ENCODE measurements at regions not wholly inside any gene's neighbourhood (a gene's known extent, or its start where the extent isn't known, plus 50 kb on each side); places are given as distances from the start of the nearest gene placed in this dataset.
"Not testable (repeated sequence)": the region's sequence is repeated elsewhere in the genome, so short reads cannot be mapped to it uniquely, and the experiment has no call there.

- TF ChIP-seq ATF7 (IDR thresholded peaks at IDR 0.05) (peak; percentile 14; the same call in 1 of the 2 replicates), HMG20B (CRISPR knock-in tag; conservative IDR thresholded peaks at IDR 0.05) (0 out of 2 replicates have a peak, but pooled peaks have one; percentile 28), RXRB (CRISPR knock-in tag; IDR thresholded peaks at IDR 0.05; ENCODE audit: borderline replicate concordance) (peak; percentile 91), CBX5 (CRISPR knock-in tag; IDR thresholded peaks at IDR 0.05; ENCODE audit: borderline replicate concordance) (0 out of 2 replicates have a peak, but pooled peaks have one; percentile 40), MIER3 (CRISPR knock-in tag; IDR thresholded peaks at IDR 0.05; ENCODE audit: borderline replicate concordance) (peak; percentile 66; the same call in 1 of the 2 replicates), ZNF263 (CRISPR knock-in tag; IDR thresholded peaks at IDR 0.05) (peak; percentile 55; the same call in 1 of the 2 replicates), ELF3 (CRISPR knock-in tag; IDR thresholded peaks at IDR 0.05) (peak; percentile 67), ZMYM3 (CRISPR knock-in tag; IDR thresholded peaks at IDR 0.05) (peak; percentile 70), CREB1 (IDR thresholded peaks at IDR 0.05) (peak; percentile 41; the same call in 1 of the 2 replicates), HMG20A (CRISPR knock-in tag; IDR thresholded peaks at IDR 0.05; ENCODE audit: borderline replicate concordance) (peak; percentile 77; the same call in 1 of the 2 replicates), KMT2A (CRISPR knock-in tag; IDR thresholded peaks at IDR 0.05) (0 out of 2 replicates have a peak, but pooled peaks have one; percentile 37), RCOR2 (CRISPR knock-in tag; IDR thresholded peaks at IDR 0.05) (peak; percentile 58; the same call in 1 of the 2 replicates), HNF4A (CRISPR knock-in tag; IDR thresholded peaks at IDR 0.05) (peak; percentile 18; the same call in 1 of the 2 replicates), ZBED4 (CRISPR knock-in tag; IDR thresholded peaks at IDR 0.05; ENCODE audit: borderline replicate concordance) (0 out of 2 replicates have a peak, but pooled peaks have one; percentile 22), ZFX (CRISPR knock-in tag; IDR thresholded peaks at IDR 0.05; ENCODE audit: low read depth) (peak; percentile 34; the same call in 1 of the 2 replicates), FOXA1 (CRISPR knock-in tag; IDR thresholded peaks at IDR 0.05) (peak; percentile 17; the same call in 1 of the 2 replicates), ERF (CRISPR knock-in tag; IDR thresholded peaks at IDR 0.05) (peak; percentile 48; the same call in 1 of the 2 replicates)
- not testable (repeated sequence) for TF ChIP-seq ATF7 (CRISPR knock-in tag; IDR thresholded peaks at IDR 0.05); CREB1 (CRISPR knock-in tag; IDR thresholded peaks at IDR 0.05); FOXA1 (IDR thresholded peaks at IDR 0.05)
- TF ChIP-seq, protein P1, sequence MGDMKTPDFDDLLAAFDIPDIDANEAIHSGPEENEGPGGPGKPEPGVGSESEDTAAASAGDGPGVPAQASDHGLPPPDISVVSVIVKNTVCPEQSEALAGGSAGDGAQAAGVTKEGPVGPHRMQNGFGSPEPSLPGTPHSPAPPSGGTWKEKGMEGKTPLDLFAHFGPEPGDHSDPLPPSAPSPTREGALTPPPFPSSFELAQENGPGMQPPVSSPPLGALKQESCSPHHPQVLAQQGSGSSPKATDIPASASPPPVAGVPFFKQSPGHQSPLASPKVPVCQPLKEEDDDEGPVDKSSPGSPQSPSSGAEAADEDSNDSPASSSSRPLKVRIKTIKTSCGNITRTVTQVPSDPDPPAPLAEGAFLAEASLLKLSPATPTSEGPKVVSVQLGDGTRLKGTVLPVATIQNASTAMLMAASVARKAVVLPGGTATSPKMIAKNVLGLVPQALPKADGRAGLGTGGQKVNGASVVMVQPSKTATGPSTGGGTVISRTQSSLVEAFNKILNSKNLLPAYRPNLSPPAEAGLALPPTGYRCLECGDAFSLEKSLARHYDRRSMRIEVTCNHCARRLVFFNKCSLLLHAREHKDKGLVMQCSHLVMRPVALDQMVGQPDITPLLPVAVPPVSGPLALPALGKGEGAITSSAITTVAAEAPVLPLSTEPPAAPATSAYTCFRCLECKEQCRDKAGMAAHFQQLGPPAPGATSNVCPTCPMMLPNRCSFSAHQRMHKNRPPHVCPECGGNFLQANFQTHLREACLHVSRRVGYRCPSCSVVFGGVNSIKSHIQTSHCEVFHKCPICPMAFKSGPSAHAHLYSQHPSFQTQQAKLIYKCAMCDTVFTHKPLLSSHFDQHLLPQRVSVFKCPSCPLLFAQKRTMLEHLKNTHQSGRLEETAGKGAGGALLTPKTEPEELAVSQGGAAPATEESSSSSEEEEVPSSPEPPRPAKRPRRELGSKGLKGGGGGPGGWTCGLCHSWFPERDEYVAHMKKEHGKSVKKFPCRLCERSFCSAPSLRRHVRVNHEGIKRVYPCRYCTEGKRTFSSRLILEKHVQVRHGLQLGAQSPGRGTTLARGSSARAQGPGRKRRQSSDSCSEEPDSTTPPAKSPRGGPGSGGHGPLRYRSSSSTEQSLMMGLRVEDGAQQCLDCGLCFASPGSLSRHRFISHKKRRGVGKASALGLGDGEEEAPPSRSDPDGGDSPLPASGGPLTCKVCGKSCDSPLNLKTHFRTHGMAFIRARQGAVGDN (CRISPR knock-in tag; IDR thresholded peaks at IDR 0.05) = peak; percentile 58
Observed at GRCh38 chr16:29265255-29265853, 141.2 kb downstream of the NPIPB11 start (continued).

All from HepG2 (cell line).